NCI-H748 treated with DMSO at 0.1 percent for 48 hours (cell line): ENCODE measurements at regions not wholly inside any gene's neighbourhood (a gene's known extent, or its start where the extent isn't known, plus 50 kb on each side); places are given as distances from the start of the nearest gene placed in this dataset.

Experiments used
- DNase-seq: peaks from one replicate; lab custom pipeline; 2025; lab: John Stamatoyannopoulos, UW

GRCh38 chr14:84003346-84003745, 1526.6 kb upstream of the FLRT2 start:
- no peak for DNase-seq

GRCh38 chr14:84006643-84007155, 1523.2 kb upstream of the FLRT2 start:
- DNase-seq: peak; percentile 98

GRCh38 chr14:84013424-84013823, 1516.5 kb upstream of the FLRT2 start:
- DNase-seq: no peak

- no peak for DNase-seq
These were observed 1512.4 kb upstream of the FLRT2 start for GRCh38 chr14:84017495-84017894.

GRCh38 chr14:84021433-84021832, 1508.5 kb upstream of the FLRT2 start:
- no peak for DNase-seq

GRCh38 chr14:84024231-84024820, 1505.6 kb upstream of the FLRT2 start:
- DNase-seq: no peak

GRCh38 chr14:84025106-84026012, 1504.6 kb upstream of the FLRT2 start:
- no peak for DNase-seq

GRCh38 chr14:84027351-84027750, 1502.6 kb upstream of the FLRT2 start:
- DNase-seq: no peak

- no peak for DNase-seq
These were observed 1501.8 kb upstream of the FLRT2 start for GRCh38 chr14:84028080-84028604.

- no peak for DNase-seq
These were observed 1500.7 kb upstream of the FLRT2 start for GRCh38 chr14:84029246-84029645.

- no peak for DNase-seq
These were observed 1500.2 kb upstream of the FLRT2 start for GRCh38 chr14:84029720-84030119.

- no peak for DNase-seq
These were observed 1493.1 kb upstream of the FLRT2 start for GRCh38 chr14:84036840-84037239.

- DNase-seq: no peak
These were observed 1492.4 kb upstream of the FLRT2 start for GRCh38 chr14:84037593-84037992.

- DNase-seq: no peak
These were observed 1489.8 kb upstream of the FLRT2 start for GRCh38 chr14:84040101-84040500.

- DNase-seq: no peak
These were observed 1488.5 kb upstream of the FLRT2 start for GRCh38 chr14:84041421-84041820.

- DNase-seq: no peak
These were observed 1487.0 kb upstream of the FLRT2 start for GRCh38 chr14:84042992-84043391.

GRCh38 chr14:84064316-84065125, 1465.4 kb upstream of the FLRT2 start:
- no peak for DNase-seq

GRCh38 chr14:84065811-84066210, 1464.1 kb upstream of the FLRT2 start:
- no peak for DNase-seq

GRCh38 chr14:84068288-84068687, 1461.7 kb upstream of the FLRT2 start:
- no peak for DNase-seq

- DNase-seq: no peak
These were observed 1458.9 kb upstream of the FLRT2 start for GRCh38 chr14:84071061-84071460.

- no peak for DNase-seq
These were observed 1455.3 kb upstream of the FLRT2 start for GRCh38 chr14:84074626-84075025.

GRCh38 chr14:84080944-84081343, 1449.0 kb upstream of the FLRT2 start:
- DNase-seq: no peak
